MCF 10A (cell line): ENCODE measurements at regions not wholly inside any gene's neighbourhood (a gene's known extent, or its start where the extent isn't known, plus 50 kb on each side); places are given as distances from the start of the nearest gene placed in this dataset.

Experiments
- BruUV-seq: library from RNA; stranded (reverse); fragments of 400-500 nt; replicated peaks from 2 replicates; lab custom pipeline; 2021; lab: Mats Ljungman, UMichigan
- CTCF ChIA-PET: fragments of 300-600 bp; sonication (Branson Sonifier 250); formaldehyde crosslinking; extraction: SDS; loops from one replicate; lab custom pipeline; 2021; ENCODE audit warnings: antibody characterized with exemption, inconsistent platforms; lab: Yijun Ruan, JAX
- POLR2A ChIA-PET: fragments of 300-600, 350-650 bp; sonication (Branson Sonifier 250); formaldehyde crosslinking; extraction: SDS; loops from one replicate; lab custom pipeline; 2020; ENCODE audit warnings: antibody characterized with exemption, inconsistent platforms; lab: Yijun Ruan, JAX
- DNase-seq: peaks from one replicate; pipeline ENCODE4 v3.0.0-alpha.2; 2018; ENCODE audit not compliant: unreplicated experiment
- H3K27ac Mint-ChIP-seq: one replicate; pipeline ENCODE4 v1.8.0; 2022; ENCODE audit warnings: mild to moderate bottlenecking, low read depth, mixed read lengths; ENCODE audit not compliant: unreplicated experiment
- H3K27me3 Mint-ChIP-seq: one replicate; pipeline ENCODE4 v1.8.0; 2022; ENCODE audit warnings: mixed read lengths; ENCODE audit not compliant: insufficient read depth, unreplicated experiment
- H3K36me3 Mint-ChIP-seq: one replicate; pipeline ENCODE4 v1.8.0; 2022; ENCODE audit warnings: mild to moderate bottlenecking, moderate library complexity, mixed read lengths; ENCODE audit not compliant: insufficient read depth, unreplicated experiment
- H3K4me1 Mint-ChIP-seq: one replicate; pipeline ENCODE4 v1.8.0; 2022; ENCODE audit warnings: mixed read lengths; ENCODE audit not compliant: insufficient read depth, unreplicated experiment
- H3K4me3 Mint-ChIP-seq: one replicate; pipeline ENCODE4 v1.8.0; 2022; ENCODE audit warnings: mild to moderate bottlenecking, moderate library complexity, mixed read lengths; ENCODE audit not compliant: unreplicated experiment
- H3K9me3 Mint-ChIP-seq: one replicate; pipeline ENCODE4 v1.8.0; 2022; ENCODE audit warnings: mixed read lengths; ENCODE audit not compliant: unreplicated experiment
- intact Hi-C: fragments of 100-400 bp; cut with micrococcal nuclease; formaldehyde crosslinking; loops from 2 replicates; pipeline ENCODE4 v1.14.1; 2022
- TF ChIP-seq, protein P1 (sequence below): fragments of 200-600 bp; IDR thresholded peaks from one replicate; pipeline ENCODE4 v1.8.0; 2022; ENCODE audit warnings: antibody characterized with exemption, mild to moderate bottlenecking; ENCODE audit not compliant: unreplicated experiment

DNA sequence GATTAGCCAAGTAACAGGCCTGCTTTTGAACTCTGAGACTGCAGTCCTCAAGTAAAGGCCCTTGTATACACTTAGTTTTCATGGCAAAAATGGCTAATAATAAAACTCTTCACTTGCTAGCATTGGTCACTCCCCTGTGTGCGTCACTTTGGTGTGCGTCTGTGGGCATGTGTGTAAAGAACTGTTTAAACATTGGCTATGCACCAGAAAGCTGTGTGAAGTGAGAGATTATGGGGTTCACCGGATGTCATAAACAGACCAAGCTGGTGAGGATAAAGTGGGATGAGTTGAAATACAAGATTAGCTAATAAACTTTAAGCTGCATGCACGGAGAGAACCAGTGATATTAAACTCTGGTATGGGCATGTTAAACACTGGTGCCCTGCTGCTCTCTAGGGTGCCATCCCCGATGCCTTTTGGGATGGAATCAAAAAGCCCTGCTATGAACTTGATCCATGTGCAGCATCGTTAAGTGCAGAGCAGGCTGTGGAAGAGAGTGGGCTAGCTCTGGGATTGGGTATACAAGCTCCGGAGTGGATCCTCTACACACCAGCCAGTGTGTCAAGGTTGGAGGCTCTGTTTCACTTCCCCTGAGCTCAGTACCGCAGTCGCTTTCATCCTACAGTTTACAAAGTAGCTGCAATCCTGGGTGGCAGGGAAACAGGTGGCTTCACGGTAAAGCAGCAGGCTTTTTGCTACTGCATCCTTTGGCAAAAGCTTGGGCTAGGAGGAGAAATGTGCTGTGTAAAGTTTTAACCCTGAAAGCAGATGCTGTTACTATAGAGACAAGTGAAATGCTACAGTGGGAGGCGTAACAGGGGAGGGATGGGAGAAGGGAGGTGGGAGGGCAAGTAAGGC, 108.3 kb upstream of the SLC4A4 start:
- H3K9me3 Mint-ChIP-seq, result no peaks in the 10 kb centered on the region
- DNase-seq, result no peak
- TF ChIP-seq, protein P1, sequence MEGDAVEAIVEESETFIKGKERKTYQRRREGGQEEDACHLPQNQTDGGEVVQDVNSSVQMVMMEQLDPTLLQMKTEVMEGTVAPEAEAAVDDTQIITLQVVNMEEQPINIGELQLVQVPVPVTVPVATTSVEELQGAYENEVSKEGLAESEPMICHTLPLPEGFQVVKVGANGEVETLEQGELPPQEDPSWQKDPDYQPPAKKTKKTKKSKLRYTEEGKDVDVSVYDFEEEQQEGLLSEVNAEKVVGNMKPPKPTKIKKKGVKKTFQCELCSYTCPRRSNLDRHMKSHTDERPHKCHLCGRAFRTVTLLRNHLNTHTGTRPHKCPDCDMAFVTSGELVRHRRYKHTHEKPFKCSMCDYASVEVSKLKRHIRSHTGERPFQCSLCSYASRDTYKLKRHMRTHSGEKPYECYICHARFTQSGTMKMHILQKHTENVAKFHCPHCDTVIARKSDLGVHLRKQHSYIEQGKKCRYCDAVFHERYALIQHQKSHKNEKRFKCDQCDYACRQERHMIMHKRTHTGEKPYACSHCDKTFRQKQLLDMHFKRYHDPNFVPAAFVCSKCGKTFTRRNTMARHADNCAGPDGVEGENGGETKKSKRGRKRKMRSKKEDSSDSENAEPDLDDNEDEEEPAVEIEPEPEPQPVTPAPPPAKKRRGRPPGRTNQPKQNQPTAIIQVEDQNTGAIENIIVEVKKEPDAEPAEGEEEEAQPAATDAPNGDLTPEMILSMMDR, result no peak
- ChIA-PET POLR2A (interaction anchor here (1.5 kb wide), 1 partner anchor 323 kb away, joined by 4 read pairs; no protein-coding TSS in a partner anchor), CTCF (interaction anchor here (0.8 to 5.3 kb wide), 35 partner anchors 9 to 631 kb away, joined by 3 to 46 read pairs (median 4); no protein-coding TSS in a partner anchor)
- BruUV-seq, result no TSS peak
- intact Hi-C loops, result no loop called here
- no peaks in the 10 kb centered on the region for H3K27me3 Mint-ChIP-seq
- H3K4me1 Mint-ChIP-seq, result no peaks in the 10 kb centered on the region
- no peaks in the 10 kb centered on the region for H3K36me3 Mint-ChIP-seq
- H3K4me3 Mint-ChIP-seq, result no peak overlapping the region
- no peak overlapping the region for H3K27ac Mint-ChIP-seq

DNA sequence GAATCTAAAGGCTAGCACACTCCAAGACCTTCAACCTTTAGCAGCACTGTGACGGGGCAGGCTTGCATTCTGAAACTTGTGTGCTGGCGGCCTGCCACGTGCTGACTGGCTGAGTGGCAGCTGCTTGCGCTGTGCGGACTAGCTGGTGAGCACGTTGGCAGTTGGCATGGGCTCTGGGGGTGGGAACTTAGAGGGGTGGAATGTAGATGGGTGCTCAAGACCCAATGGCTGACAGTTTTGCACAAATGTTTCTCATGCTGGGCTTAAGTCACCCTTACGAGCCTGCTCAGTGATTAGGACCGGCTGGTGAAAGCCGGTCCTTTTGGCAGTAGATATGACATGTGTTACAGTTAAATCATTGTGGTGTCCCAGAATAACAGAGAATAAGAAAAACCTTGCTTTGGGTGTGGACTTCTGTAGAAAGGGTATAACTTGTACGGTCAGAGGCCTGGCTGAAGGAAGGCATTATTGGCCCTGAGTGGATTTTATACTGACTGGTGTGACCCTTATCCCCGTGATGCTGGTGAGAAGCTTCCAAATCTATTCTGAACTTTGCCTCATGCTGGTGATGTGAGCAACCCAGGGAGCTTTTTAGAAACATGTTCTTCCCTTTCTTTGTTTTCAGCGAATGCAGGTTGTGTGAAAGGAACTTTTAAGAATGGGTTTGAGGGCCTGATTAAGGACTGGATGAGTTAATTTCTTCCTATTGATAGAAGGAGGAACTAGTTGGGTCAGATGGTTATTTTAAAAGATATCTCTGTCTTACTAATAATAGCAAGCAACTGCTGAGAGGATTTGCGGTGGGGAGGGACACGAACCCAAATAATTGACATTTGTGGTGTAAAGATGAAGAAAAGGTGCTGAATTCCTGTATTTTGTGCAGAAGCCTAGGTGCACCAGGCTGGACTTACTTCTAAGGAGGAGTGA, 107.4 kb upstream of the SLC4A4 start:
- Mint-ChIP-seq H3K4me3 (no peak overlapping the region), H3K27ac (no peak overlapping the region), H3K27me3 (no peaks in the 10 kb centered on the region), H3K4me1 (no peaks in the 10 kb centered on the region), H3K36me3 (no peaks in the 10 kb centered on the region), H3K9me3 (no peaks in the 10 kb centered on the region)
- DNase-seq, result no peak
- POLR2A ChIA-PET, result no interaction called here
- TF ChIP-seq, protein P1, result no peak
- BruUV-seq, result no TSS peak
- intact Hi-C loops, result no loop called here
- CTCF ChIA-PET, result interaction anchor here (0.8 to 5.3 kb wide), 13 partner anchors 10 to 632 kb away, joined by 3 to 46 read pairs (median 6); no protein-coding TSS in a partner anchor

DNA sequence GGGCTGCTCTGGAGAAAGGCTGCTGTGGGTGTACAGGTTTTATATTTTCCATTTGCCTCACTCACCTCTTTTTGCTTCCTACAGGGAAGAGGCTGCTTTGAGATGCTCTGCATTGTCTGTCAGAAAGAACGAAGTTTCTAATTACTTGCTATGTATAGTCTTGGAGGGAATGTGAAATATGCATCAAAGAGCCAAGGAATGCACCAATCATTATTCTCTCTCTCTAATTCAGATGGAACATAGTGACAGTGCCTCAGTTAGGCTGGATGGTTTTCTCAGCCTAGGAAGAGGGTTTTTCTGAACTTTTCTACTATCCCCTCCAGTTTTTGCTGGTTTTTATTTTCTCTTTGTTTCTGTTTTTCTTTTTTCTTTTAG, 106.8 kb upstream of the SLC4A4 start:
- H3K4me1 Mint-ChIP-seq, result no peaks in the 10 kb centered on the region
- TF ChIP-seq, protein P1, result no peak
- BruUV-seq, result no TSS peak
- POLR2A ChIA-PET, result interaction anchor here (0.7 kb wide), 1 partner anchor 117 kb away, joined by 3 read pairs; no protein-coding TSS in a partner anchor
- no peaks in the 10 kb centered on the region for H3K27me3 Mint-ChIP-seq
- no peak overlapping the region for H3K27ac Mint-ChIP-seq
- no peaks in the 10 kb centered on the region for H3K36me3 Mint-ChIP-seq
- no peak for DNase-seq
- H3K4me3 Mint-ChIP-seq, result no peak overlapping the region
- intact Hi-C loops, result no loop called here
- H3K9me3 Mint-ChIP-seq, result no peaks in the 10 kb centered on the region
- CTCF ChIA-PET, result interaction anchor here (1.1 to 5.3 kb wide), 4 partner anchors 49 to 478 kb away, joined by 3 to 38 read pairs (median 5); no protein-coding TSS in a partner anchor
